ENCODE measurements at regions not wholly inside any gene's neighbourhood (a gene's known extent, or its start where the extent isn't known, plus 50 kb on each side); places are given as distances from the start of the nearest gene placed in this dataset.

DNA sequence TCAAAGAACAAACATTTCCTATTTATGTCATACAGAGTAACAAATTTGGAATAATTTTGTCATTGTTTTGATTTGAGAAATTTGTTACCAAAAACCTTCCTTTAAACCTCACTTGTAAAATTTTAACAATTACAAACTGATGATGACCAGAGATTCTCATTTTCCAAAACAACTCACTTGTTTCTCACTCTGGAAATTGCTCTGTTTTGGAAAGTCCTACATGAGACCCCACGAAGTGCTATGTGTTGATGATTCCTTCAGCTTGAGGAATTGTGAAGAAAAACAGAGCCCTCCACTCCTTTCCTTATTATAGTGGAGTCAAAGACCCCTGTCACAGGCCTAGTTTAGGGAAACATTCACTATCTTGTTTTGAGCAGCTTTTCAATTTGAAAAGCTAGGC is 157.6 kb upstream of the RASGRP1 start:
- WGBS, 2 donors, result 57 to 83% methylated on average over 1 of the region's 1 CpG
- no peak for DNase-seq
- intact Hi-C loops (cut with DNase I), result no loop called here
- no peak overlapping the region for H3K4me3 ChIP-seq
- no peak for TF ChIP-seq POLR2A (IDR thresholded peaks at IDR 0.05)
- TF ChIP-seq, protein P1, sequence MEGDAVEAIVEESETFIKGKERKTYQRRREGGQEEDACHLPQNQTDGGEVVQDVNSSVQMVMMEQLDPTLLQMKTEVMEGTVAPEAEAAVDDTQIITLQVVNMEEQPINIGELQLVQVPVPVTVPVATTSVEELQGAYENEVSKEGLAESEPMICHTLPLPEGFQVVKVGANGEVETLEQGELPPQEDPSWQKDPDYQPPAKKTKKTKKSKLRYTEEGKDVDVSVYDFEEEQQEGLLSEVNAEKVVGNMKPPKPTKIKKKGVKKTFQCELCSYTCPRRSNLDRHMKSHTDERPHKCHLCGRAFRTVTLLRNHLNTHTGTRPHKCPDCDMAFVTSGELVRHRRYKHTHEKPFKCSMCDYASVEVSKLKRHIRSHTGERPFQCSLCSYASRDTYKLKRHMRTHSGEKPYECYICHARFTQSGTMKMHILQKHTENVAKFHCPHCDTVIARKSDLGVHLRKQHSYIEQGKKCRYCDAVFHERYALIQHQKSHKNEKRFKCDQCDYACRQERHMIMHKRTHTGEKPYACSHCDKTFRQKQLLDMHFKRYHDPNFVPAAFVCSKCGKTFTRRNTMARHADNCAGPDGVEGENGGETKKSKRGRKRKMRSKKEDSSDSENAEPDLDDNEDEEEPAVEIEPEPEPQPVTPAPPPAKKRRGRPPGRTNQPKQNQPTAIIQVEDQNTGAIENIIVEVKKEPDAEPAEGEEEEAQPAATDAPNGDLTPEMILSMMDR (IDR thresholded peaks at IDR 0.05), result no peak
- H3K9me3 ChIP-seq, result no peaks in the 10 kb centered on the region
- no peaks in the 10 kb centered on the region for H3K27me3 ChIP-seq
- no peaks in the 10 kb centered on the region for H3K4me1 ChIP-seq
- H3K36me3 ChIP-seq, result no peaks in the 10 kb centered on the region
- no peak overlapping the region for H3K27ac ChIP-seq

DNA sequence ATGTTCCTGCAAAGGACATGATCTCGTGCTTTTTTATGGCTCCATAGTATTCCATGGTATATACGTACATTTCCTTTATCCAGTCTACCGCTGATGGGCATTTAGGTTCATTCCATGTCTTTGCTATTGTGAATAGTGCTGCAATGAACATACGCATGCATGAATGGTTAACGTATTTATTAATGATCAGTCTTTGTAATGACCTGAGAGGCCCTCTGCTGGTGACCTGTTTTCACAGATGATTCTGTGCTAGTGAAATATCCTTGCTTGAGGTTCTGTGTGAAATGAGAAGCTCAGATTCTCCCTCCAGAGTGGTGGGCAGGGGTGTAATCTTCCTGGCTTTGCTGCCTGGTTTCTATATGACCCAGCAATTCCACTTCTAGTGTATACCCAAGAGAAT is 160.2 kb upstream of the RASGRP1 start:
- 87% methylated on average over 5 of the region's 5 CpGs for WGBS, 2 donors

DNA sequence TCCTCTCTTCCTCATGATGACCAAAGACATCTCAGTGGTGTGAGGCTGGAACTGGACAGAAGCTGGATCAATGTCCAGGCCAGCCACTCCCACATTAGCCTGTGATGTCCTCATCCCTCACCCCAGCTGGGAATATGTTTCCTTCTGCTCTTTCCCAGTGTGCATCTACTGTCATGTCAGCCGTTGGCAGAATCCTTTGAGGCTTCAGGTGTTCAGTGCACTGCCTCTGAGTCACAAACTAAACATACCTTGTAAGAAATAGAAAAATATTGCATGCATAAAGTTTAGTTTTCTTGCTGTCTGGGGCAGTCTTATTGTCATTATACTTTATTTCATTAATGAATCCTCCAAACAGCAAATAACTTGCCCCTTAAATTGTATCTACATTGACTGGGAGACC is 161.6 kb upstream of the RASGRP1 start:
- intact Hi-C loops (cut with DNase I), result no loop called here
- Histone ChIP-seq H3K4me3 (no peak overlapping the region), H3K36me3 (no peaks in the 10 kb centered on the region), H3K27me3 (peaks cover 0 to under 1% (median 0%) of the 10 kb centered on the region in 4 donors), H3K27ac (no peak overlapping the region), H3K9me3 (no peaks in the 10 kb centered on the region), H3K4me1 (no peaks in the 10 kb centered on the region)
- 54 to 57% methylated on average over 1 of the region's 1 CpG for WGBS, 2 donors
- TF ChIP-seq, protein P1 (IDR thresholded peaks at IDR 0.05), result no peak
- DNase-seq, result no peak

More for the DNA sequence above, 160.2 kb upstream of the RASGRP1 start:
- no peak for DNase-seq
- no peaks in the 10 kb centered on the region for H3K36me3 ChIP-seq
- H3K27ac ChIP-seq, result no peak overlapping the region
- no peaks in the 10 kb centered on the region for H3K4me1 ChIP-seq
- no peaks in the 10 kb centered on the region for H3K27me3 ChIP-seq
- no peak for TF ChIP-seq POLR2A (IDR thresholded peaks at IDR 0.05)
- TF ChIP-seq, protein P1 (IDR thresholded peaks at IDR 0.05), result no peak
- intact Hi-C loops (cut with DNase I), result no loop called here
- H3K9me3 ChIP-seq, result no peaks in the 10 kb centered on the region
- H3K4me3 ChIP-seq, result no peak overlapping the region

DNA sequence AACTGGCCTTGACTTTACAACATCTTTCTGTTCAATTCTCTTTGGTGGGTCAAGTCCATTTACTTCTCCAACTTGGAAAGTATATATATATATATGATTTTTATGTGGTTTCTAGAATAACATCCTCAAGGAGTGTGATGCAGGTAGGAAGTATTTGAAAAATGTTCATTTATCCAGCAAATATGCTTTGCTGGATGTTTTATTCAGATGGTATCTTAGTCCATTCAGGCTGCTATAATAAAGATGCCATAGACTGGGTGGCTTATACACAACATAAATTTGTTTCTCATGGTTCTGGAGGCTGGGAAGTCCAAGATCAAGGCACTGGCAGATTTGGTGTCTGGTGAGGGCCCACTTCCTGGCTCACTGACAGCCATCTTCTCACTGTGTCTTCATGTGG is 168.7 kb upstream of the RASGRP1 start:
- no peak for DNase-seq
- Histone ChIP-seq H3K9me3 (no peaks in the 10 kb centered on the region), H3K27me3 (peaks cover 0 to 4% (median 0%) of the 10 kb centered on the region in 4 donors), H3K36me3 (no peaks in the 10 kb centered on the region), H3K4me3 (no peak overlapping the region), H3K27ac (no peak overlapping the region), H3K4me1 (no peaks in the 10 kb centered on the region)
- TF ChIP-seq, protein P1 (IDR thresholded peaks at IDR 0.05), result no peak
- no peak for TF ChIP-seq POLR2A (IDR thresholded peaks at IDR 0.05)
- intact Hi-C loops (cut with DNase I), result no loop called here

DNA sequence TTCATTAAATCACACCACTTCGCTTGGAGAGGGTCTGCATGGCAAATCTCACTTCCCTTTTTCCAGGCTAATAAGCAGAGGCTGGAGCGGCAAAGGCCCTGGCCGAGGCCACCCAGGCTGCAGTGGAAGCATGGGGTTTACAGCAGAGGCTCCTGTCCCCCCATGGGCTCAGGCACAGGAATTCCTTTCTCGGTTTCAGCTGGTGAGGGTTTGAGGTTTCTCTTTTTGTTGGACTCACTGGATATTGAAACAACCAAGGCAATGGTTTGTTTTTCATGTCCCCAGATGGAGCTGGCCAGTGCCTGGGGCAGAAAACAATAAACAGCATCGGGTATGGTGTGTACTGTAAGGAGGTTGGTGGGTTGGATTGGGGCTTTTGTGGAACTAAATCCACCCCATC is 175.6 kb upstream of the RASGRP1 start:
- H3K9me3 ChIP-seq, result no peaks in the 10 kb centered on the region
- no peaks in the 10 kb centered on the region for H3K27me3 ChIP-seq
- intact Hi-C loops (cut with DNase I), result no loop called here
- no peak for DNase-seq
- H3K4me3 ChIP-seq, result no peak overlapping the region
- no peaks in the 10 kb centered on the region for H3K36me3 ChIP-seq
- WGBS, 2 donors, result 56 to 65% methylated on average over 1 to 5 of the region's 5 CpGs
- TF ChIP-seq, protein P1 (IDR thresholded peaks at IDR 0.05), result no peak
- TF ChIP-seq POLR2A (IDR thresholded peaks at IDR 0.05), result no peak
- no peaks in the 10 kb centered on the region for H3K4me1 ChIP-seq
- H3K27ac ChIP-seq, result no peak overlapping the region

All from esophagus squamous epithelium (tissue), 5 donors.